GM23338 (cell line): ENCODE measurements at regions not wholly inside any gene's neighbourhood (a gene's known extent, or its start where the extent isn't known, plus 50 kb on each side); places are given as distances from the start of the nearest gene placed in this dataset.

Experiments
- ATAC-seq: fragments of 200-7000 bp; cut with Tn5 transposase; 3 replicates; pipeline ENCODE4 v1.9.1; 2020
- DNase-seq: peaks from one replicate; pipeline ENCODE4 v3.0.0-alpha.2; 2015; ENCODE audit warnings: low spot score
- H2AFZ ChIP-seq: fragments of 200-600 bp; sonication (generic); 2 replicates; pipeline ENCODE4 v1.8.0; 2016; ENCODE audit warnings: antibody characterized with exemption, mild to moderate bottlenecking, moderate library complexity
- H3F3A ChIP-seq: fragments of 200-600 bp; sonication (generic); replicated peaks from 2 replicates; pipeline ENCODE4 v1.8.0; 2017; ENCODE audit warnings: antibody characterized with exemption, mixed run types, low read depth
- H3K27ac ChIP-seq: fragments of 200-600 bp; sonication (generic); 2 replicates; pipeline ENCODE4 v1.6.1; 2016; ENCODE audit warnings: low read depth
- H3K27me3 ChIP-seq: fragments of 200-600 bp; sonication (generic); 2 replicates; pipeline ENCODE4 v1.8.0; 2016; ENCODE audit warnings: mild to moderate bottlenecking, mixed run types, moderate library complexity; ENCODE audit not compliant: insufficient read depth
- H3K36me3 ChIP-seq: fragments of 200-600 bp; sonication (generic); 2 replicates; pipeline ENCODE4 v1.8.0; 2016; ENCODE audit warnings: mild to moderate bottlenecking; ENCODE audit not compliant: insufficient read depth
- H3K4me1 ChIP-seq: fragments of 200-600 bp; sonication (generic); 2 replicates; pipeline ENCODE4 v1.8.0; 2016; ENCODE audit warnings: mild to moderate bottlenecking, moderate library complexity; ENCODE audit not compliant: insufficient read depth
- H3K4me2 ChIP-seq: fragments of 200-600 bp; sonication (generic); 2 replicates; pipeline ENCODE4 v1.7.1; 2017; ENCODE audit warnings: mixed run types
- H3K4me3 ChIP-seq: fragments of 200-600 bp; sonication (generic); 2 replicates; pipeline ENCODE4 v1.6.1; 2016; ENCODE audit warnings: mixed run types
- H3K79me2 ChIP-seq: fragments of 200-600 bp; sonication (generic); replicated peaks from 2 replicates; pipeline ENCODE4 v1.8.0; 2017; ENCODE audit warnings: mild to moderate bottlenecking; ENCODE audit not compliant: insufficient read depth
- H3K9me2 ChIP-seq: fragments of 200-600 bp; sonication (generic); 2 replicates; pipeline ENCODE4 v1.8.0; 2017; ENCODE audit not compliant: insufficient read depth
- H4K20me1 ChIP-seq: fragments of 200-600 bp; sonication (generic); replicated peaks from 2 replicates; pipeline ENCODE4 v1.8.0; 2017; ENCODE audit warnings: mild to moderate bottlenecking; ENCODE audit not compliant: insufficient read depth
- H3K27ac Mint-ChIP-seq: 2 replicates; pipeline ENCODE4 v1.8.0; 2020; ENCODE audit warnings: inconsistent platforms, mild to moderate bottlenecking, moderate library complexity, mixed read lengths
- H3K27me3 Mint-ChIP-seq: 3 replicates; pipeline ENCODE4 v1.8.0; 2022; ENCODE audit warnings: low read depth, mild to moderate bottlenecking, moderate library complexity, mixed read lengths, inconsistent platforms; ENCODE audit not compliant: insufficient read depth, poor library complexity
- H3K36me3 Mint-ChIP-seq: 3 replicates; pipeline ENCODE4 v1.8.0; 2021; ENCODE audit warnings: low read depth, mild to moderate bottlenecking, inconsistent platforms, moderate library complexity, mixed read lengths
- H3K4me1 Mint-ChIP-seq: 3 replicates; pipeline ENCODE4 v1.8.0; 2020; ENCODE audit warnings: mild to moderate bottlenecking, inconsistent platforms, mixed read lengths
- H3K4me3 Mint-ChIP-seq: 3 replicates; pipeline ENCODE4 v1.8.0; 2021; ENCODE audit warnings: moderate library complexity, mild to moderate bottlenecking, inconsistent platforms, mixed read lengths
- H3K9me3 Mint-ChIP-seq: 3 replicates; pipeline ENCODE4 v1.8.0; 2020; ENCODE audit warnings: moderate library complexity, mild to moderate bottlenecking, inconsistent platforms, mixed read lengths
- CREB1 ChIP-seq: fragments of 250-450 bp; sonication (Bioruptor Pico); IDR thresholded peaks from 2 replicates; pipeline ENCODE4 v1.5.0; 2020; ENCODE audit warnings: low read depth, mild to moderate bottlenecking, moderate library complexity
- CTCF ChIP-seq, 2 experiments: fragments of 200-600 bp in 1 of 2; sonication (generic) in 1 of 2; conservative IDR thresholded peaks; 2 replicates each; pipeline versions ENCODE4 v1.5.1 to v1.6.1; 2016 to 2017; ENCODE audit warnings: antibody characterized with exemption in 2 of 2, low read depth in 2 of 2, mild to moderate bottlenecking in 2 of 2, moderate library complexity in 1 of 2
- ETS1 ChIP-seq: IDR thresholded peaks from 2 replicates; pipeline ENCODE4 v1.6.1; 2016; ENCODE audit warnings: antibody characterized with exemption
- EZH2 ChIP-seq: fragments of 200-600 bp; sonication (generic); IDR thresholded peaks from one replicate; pipeline ENCODE4 v1.8.0; 2017; ENCODE audit warnings: antibody characterized with exemption, mild to moderate bottlenecking, low read depth; ENCODE audit not compliant: unreplicated experiment
- EZH2phosphoT487 ChIP-seq: fragments of 200-600 bp; sonication (generic); IDR thresholded peaks from one replicate; pipeline ENCODE4 v1.8.1; 2018; ENCODE audit warnings: antibody characterized with exemption; ENCODE audit not compliant: unreplicated experiment
- JUNB ChIP-seq: IDR thresholded peaks from one replicate; pipeline ENCODE4 v1.6.1; 2016; ENCODE audit warnings: antibody characterized with exemption; ENCODE audit not compliant: unreplicated experiment
- NANOG ChIP-seq: IDR thresholded peaks from 2 replicates; pipeline ENCODE4 v1.6.1; 2016; ENCODE audit warnings: antibody characterized with exemption, borderline replicate concordance
- POLR2AphosphoS5 ChIP-seq: IDR thresholded peaks from 2 replicates; pipeline ENCODE4 v1.6.1; 2016; ENCODE audit warnings: antibody characterized with exemption, low read depth
- REST ChIP-seq: IDR thresholded peaks from one replicate; pipeline ENCODE4 v1.6.1; 2018; ENCODE audit warnings: antibody characterized with exemption; ENCODE audit not compliant: unreplicated experiment
- STAT1 ChIP-seq: IDR thresholded peaks from one replicate; pipeline ENCODE4 v1.6.1; 2016; ENCODE audit warnings: antibody characterized with exemption; ENCODE audit not compliant: unreplicated experiment
- ZNF331 ChIP-seq: fragments of 250-450 bp; sonication (Bioruptor Pico); IDR thresholded peaks from 2 replicates; pipeline ENCODE4 v1.5.0; 2020; ENCODE audit warnings: low read depth, mild to moderate bottlenecking, moderate library complexity

GRCh38 chr3:137148917-137149316 lies 191.1 kb downstream of the IL20RB start:
- no peaks in the 10 kb centered on the region for H3K27me3 Mint-ChIP-seq
- H4K20me1 ChIP-seq, result no peaks in the 10 kb centered on the region
- H3K27me3 ChIP-seq, result no peaks in the 10 kb centered on the region
- no peaks in the 10 kb centered on the region; the same call in 1 of the 2 replicates for H3K4me1 ChIP-seq
- H3K36me3 Mint-ChIP-seq, result no peaks in the 10 kb centered on the region
- no peak overlapping the region for H3K4me3 Mint-ChIP-seq
- no peaks in the 10 kb centered on the region for H3K36me3 ChIP-seq
- ATAC-seq, result peak; percentile 70
- TF ChIP-seq REST (no peak), EZH2 (no peak), ZNF331 (CRISPR knock-in tag) (no peak), STAT1 (no peak), NANOG (no peak), POLR2AphosphoS5 (no peak), CTCF (conservative IDR thresholded peaks at IDR 0.05; ENCODE audit: low read depth in 2 of 2) (no peak)
- no peak overlapping the region for H3K4me2 ChIP-seq
- no peak overlapping the region for H3K27ac ChIP-seq
- no peaks in the 10 kb centered on the region for H3K9me2 ChIP-seq
- peaks cover 21% of the 10 kb centered on the region for H3K4me1 Mint-ChIP-seq
- H3K9me3 Mint-ChIP-seq, result no peaks in the 10 kb centered on the region
- no peaks in the 10 kb centered on the region for H3F3A ChIP-seq
- no peak overlapping the region for H3K4me3 ChIP-seq
- H3K79me2 ChIP-seq, result no peaks in the 10 kb centered on the region
- no peak for DNase-seq
- H3K27ac Mint-ChIP-seq, result no peak overlapping the region
- H2AFZ ChIP-seq, result peak overlapping the region; percentile 81

- DNase-seq (no peak), ATAC-seq (no peak)
- H3K4me1 Mint-ChIP-seq, result peaks cover 21% of the 10 kb centered on the region
- TF ChIP-seq STAT1 (no peak), REST (no peak), CREB1 (CRISPR knock-in tag) (no peak), ETS1 (no peak), CTCF (conservative IDR thresholded peaks at IDR 0.05; ENCODE audit: low read depth in 2 of 2) (no peak), JUNB (no peak), EZH2phosphoT487 (no peak), EZH2 (no peak), NANOG (no peak), ZNF331 (CRISPR knock-in tag) (no peak)
These were observed 193.0 kb downstream of the IL20RB start for GRCh38 chr3:137150825-137151224.

More at GRCh38 chr3:137150825-137151224, 193.0 kb downstream of the IL20RB start:
- Mint-ChIP-seq H3K27me3 (no peaks in the 10 kb centered on the region), H3K4me3 (no peak overlapping the region), H3K36me3 (no peaks in the 10 kb centered on the region), H3K9me3 (no peaks in the 10 kb centered on the region), H3K27ac (no peak overlapping the region)
- Histone ChIP-seq H3F3A (no peaks in the 10 kb centered on the region), H3K9me2 (no peaks in the 10 kb centered on the region), H3K4me3 (no peak overlapping the region), H3K36me3 (no peaks in the 10 kb centered on the region), H4K20me1 (no peaks in the 10 kb centered on the region), H3K27me3 (no peaks in the 10 kb centered on the region), H3K79me2 (no peaks in the 10 kb centered on the region), H3K4me1 (no peaks in the 10 kb centered on the region; the same call in 1 of the 2 replicates), H3K4me2 (no peak overlapping the region), H2AFZ (peak overlapping the region; percentile 61; the same call in 1 of the 2 replicates), H3K27ac (no peak overlapping the region)
